Calu3 (cell line): ENCODE measurements at regions not wholly inside any gene's neighbourhood (a gene's known extent, or its start where the extent isn't known, plus 50 kb on each side); places are given as distances from the start of the nearest gene placed in this dataset.

Source experiments
- BruUV-seq: library from RNA; stranded (reverse); fragments of 400-500 nt; replicated peaks from 2 replicates; lab custom pipeline; 2021; lab: Mats Ljungman, UMichigan
- CTCF ChIA-PET: fragments of 300-600 bp; sonication (Branson Sonifier 250); formaldehyde crosslinking; loops from one replicate; lab custom pipeline; 2022; ENCODE audit warnings: antibody characterized with exemption; lab: Charles Lee
- DNase-seq: peaks from one replicate; pipeline ENCODE4 v3.0.0; 2022
- H3K27ac Mint-ChIP-seq: one replicate; pipeline ENCODE4 v1.8.0; 2022; ENCODE audit warnings: mixed read lengths; ENCODE audit not compliant: unreplicated experiment
- H3K27me3 Mint-ChIP-seq: one replicate; pipeline ENCODE4 v1.8.0; 2022; ENCODE audit warnings: mixed read lengths; ENCODE audit not compliant: unreplicated experiment
- H3K36me3 Mint-ChIP-seq: one replicate; pipeline ENCODE4 v1.8.0; 2022; ENCODE audit warnings: mild to moderate bottlenecking, moderate library complexity, mixed read lengths; ENCODE audit not compliant: insufficient read depth, unreplicated experiment
- H3K4me1 Mint-ChIP-seq: one replicate; pipeline ENCODE4 v1.8.0; 2022; ENCODE audit warnings: mild to moderate bottlenecking, low read depth, mixed read lengths; ENCODE audit not compliant: unreplicated experiment
- H3K4me3 Mint-ChIP-seq: one replicate; pipeline ENCODE4 v1.8.0; 2022; ENCODE audit warnings: mild to moderate bottlenecking, low read depth, moderate library complexity, mixed read lengths; ENCODE audit not compliant: unreplicated experiment
- H3K9me3 Mint-ChIP-seq: one replicate; pipeline ENCODE4 v1.8.0; 2022; ENCODE audit warnings: low read depth, mixed read lengths; ENCODE audit not compliant: unreplicated experiment
- intact Hi-C: fragments of 100-400 bp; cut with micrococcal nuclease; formaldehyde crosslinking; loops from one replicate; pipeline ENCODE4 v1.10.0; 2022; ENCODE audit not compliant: unreplicated experiment
- TF ChIP-seq, protein P1 (sequence below): fragments of 200-600 bp; IDR thresholded peaks from one replicate; pipeline ENCODE4 v1.8.0; 2022; ENCODE audit warnings: antibody characterized with exemption; ENCODE audit not compliant: unreplicated experiment

DNA sequence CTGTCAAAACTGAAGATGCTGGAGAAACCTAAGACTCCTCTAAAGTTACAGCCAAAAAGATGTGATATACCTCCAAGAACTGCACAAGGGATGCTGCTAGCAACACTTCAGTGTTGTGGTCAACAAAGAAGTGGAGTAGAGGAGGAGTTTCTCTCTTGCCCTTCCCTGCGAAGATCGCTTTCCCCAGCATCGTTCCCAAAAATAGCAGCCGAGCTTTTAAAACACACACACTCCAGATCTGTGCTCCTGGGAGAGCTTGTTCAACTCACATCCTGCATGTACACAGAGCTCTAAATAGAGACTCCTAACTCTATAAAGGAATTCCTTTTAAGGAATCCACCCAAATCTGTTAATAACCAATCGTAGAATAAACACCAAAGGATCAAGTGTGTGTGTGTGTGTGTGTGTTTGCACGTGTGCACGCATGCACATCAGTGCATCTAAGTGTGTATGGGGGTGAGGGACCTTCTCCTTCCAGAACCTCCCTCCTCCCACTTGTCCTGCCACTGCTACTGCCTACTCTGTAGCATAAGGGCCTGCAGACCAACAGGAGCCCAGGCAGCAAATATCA lies 58.5 kb downstream of the PSMG1 start:
- no peak for DNase-seq
- Mint-ChIP-seq H3K27me3 (peaks cover 10% of the 10 kb centered on the region), H3K27ac (no peak overlapping the region), H3K9me3 (no peaks in the 10 kb centered on the region), H3K36me3 (no peaks in the 10 kb centered on the region), H3K4me3 (no peak overlapping the region), H3K4me1 (no peaks in the 10 kb centered on the region)
- no TSS peak for BruUV-seq
- CTCF ChIA-PET = no interaction called here
- intact Hi-C loops = loop anchor here (5.0 to 10.0 kb wide), 3 partner anchors 210 to 327 kb away; no protein-coding TSS in a partner anchor
- TF ChIP-seq, protein P1, sequence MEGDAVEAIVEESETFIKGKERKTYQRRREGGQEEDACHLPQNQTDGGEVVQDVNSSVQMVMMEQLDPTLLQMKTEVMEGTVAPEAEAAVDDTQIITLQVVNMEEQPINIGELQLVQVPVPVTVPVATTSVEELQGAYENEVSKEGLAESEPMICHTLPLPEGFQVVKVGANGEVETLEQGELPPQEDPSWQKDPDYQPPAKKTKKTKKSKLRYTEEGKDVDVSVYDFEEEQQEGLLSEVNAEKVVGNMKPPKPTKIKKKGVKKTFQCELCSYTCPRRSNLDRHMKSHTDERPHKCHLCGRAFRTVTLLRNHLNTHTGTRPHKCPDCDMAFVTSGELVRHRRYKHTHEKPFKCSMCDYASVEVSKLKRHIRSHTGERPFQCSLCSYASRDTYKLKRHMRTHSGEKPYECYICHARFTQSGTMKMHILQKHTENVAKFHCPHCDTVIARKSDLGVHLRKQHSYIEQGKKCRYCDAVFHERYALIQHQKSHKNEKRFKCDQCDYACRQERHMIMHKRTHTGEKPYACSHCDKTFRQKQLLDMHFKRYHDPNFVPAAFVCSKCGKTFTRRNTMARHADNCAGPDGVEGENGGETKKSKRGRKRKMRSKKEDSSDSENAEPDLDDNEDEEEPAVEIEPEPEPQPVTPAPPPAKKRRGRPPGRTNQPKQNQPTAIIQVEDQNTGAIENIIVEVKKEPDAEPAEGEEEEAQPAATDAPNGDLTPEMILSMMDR = no peak

DNA sequence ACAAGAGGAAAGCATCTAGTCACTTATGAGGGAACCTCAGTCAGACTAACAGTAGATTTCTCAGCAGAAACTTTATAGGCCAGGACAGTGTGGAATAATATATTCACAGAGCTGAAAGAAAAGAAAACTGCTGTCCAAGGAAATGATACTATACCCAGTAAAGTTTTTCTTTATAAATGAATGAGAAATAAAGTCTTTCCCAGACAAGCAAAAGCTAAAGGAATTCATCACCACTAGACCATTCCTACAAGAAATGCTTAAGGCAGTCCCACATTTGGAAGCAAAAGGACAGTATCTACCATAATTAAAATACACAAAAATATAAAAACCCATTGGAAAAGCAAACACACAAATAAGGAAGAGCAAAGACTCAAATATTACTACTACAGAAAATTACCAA lies 59.9 kb downstream of the PSMG1 start:
- intact Hi-C loops = loop anchor here (10.0 kb wide), 1 partner anchor 209 kb away; no protein-coding TSS in a partner anchor
- BruUV-seq = no TSS peak
- Mint-ChIP-seq H3K36me3 (no peaks in the 10 kb centered on the region), H3K4me3 (no peak overlapping the region), H3K27ac (no peak overlapping the region), H3K27me3 (peaks cover 19% of the 10 kb centered on the region), H3K4me1 (no peaks in the 10 kb centered on the region), H3K9me3 (no peaks in the 10 kb centered on the region)
- TF ChIP-seq, protein P1 = no peak
- CTCF ChIA-PET = no interaction called here
- DNase-seq = no peak

DNA sequence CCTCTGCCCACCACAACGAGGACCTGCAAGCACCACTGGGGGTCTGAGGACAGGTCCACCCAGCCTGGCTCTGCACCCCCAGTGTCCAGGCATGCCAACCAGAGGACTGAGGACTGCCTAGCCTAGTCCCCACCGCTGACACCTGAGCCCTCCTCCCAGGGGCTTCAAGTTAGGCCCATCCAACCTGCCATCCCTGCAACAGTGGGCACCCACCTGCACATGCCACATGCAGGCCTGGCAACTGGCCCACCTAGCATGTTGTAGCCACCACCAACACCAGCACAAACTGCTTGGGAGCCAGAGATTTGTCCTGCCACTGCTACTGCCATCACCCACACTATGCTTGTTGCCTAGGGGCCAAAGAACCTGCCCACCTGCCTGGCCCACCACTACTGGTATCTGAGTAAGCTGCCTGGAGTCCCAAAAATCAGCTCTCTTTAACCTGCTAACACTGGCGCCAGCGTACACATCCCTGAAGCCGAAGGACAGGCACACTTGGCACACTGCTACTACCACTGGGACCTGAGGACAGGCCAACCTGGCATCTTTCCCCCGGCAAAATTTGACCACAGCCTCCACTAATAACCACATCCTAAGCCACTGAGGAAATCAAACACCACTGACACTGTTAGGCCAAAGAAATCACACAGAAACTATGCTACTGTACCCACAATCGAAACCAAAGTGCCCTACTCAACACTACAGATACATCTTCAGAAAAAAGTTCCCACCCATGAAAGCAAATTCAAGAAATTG lies 61.5 kb downstream of the PSMG1 start:
- TF ChIP-seq, protein P1 = no peak
- CTCF ChIA-PET = no interaction called here
- Mint-ChIP-seq H3K36me3 (no peaks in the 10 kb centered on the region), H3K9me3 (no peaks in the 10 kb centered on the region), H3K4me1 (no peaks in the 10 kb centered on the region), H3K27ac (no peak overlapping the region), H3K4me3 (no peak overlapping the region), H3K27me3 (peaks cover 19% of the 10 kb centered on the region)
- BruUV-seq = no TSS peak
- no peak for DNase-seq
- intact Hi-C loops = loop anchor here (10.0 kb wide), 1 partner anchor 207 kb away; no protein-coding TSS in a partner anchor

DNA sequence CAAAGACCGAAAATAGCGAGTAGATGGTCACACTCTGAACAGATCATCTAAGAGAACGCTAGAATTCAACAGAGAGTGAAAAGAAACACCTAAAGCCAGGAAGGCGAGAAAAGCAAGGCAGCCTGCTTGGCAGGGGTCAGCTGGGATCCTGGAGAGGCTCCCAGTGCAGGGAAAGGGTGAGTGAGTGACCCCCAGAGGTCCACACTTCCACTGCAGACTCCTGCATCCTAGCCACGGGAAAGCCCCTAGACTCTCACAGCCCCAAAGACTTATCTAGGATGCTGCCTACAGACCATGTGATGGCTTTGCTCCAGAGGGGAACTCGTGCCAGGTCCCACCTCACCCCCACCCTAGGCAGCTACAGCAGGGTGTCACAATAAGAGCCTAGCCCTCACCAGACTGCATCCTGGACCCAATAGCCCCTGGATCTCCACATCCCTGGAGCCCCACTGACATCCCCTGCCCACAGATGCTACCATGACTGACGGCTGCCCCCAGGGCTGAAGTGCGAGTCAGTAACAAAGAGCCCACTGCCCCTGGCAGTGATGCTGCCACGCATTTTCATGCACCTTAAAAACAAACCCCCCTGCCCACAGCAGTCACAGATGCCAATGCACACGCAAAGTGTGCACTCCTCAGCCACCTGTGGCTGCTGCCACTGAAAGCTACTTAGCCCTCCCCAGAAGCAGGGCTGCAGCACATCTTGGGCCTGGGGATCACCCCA lies 62.2 kb downstream of the PSMG1 start:
- TF ChIP-seq, protein P1 = no peak
- no peaks in the 10 kb centered on the region for H3K9me3 Mint-ChIP-seq

More for the DNA sequence above, 62.2 kb downstream of the PSMG1 start:
- Mint-ChIP-seq H3K4me3 (no peak overlapping the region), H3K4me1 (no peaks in the 10 kb centered on the region), H3K27me3 (peaks cover 19% of the 10 kb centered on the region), H3K36me3 (no peaks in the 10 kb centered on the region), H3K27ac (no peak overlapping the region)
- intact Hi-C loops = loop anchor here (10.0 kb wide), 1 partner anchor 206 kb away; no protein-coding TSS in a partner anchor
- DNase-seq = no peak
- BruUV-seq = no TSS peak
- CTCF ChIA-PET = interaction anchor here (0.5 kb wide), 1 partner anchor 622 kb away, joined by 7 read pairs; no protein-coding TSS in a partner anchor
